DLD1 (cell line): ENCODE measurements at regions not wholly inside any gene's neighbourhood (a gene's known extent, or its start where the extent isn't known, plus 50 kb on each side); places are given as distances from the start of the nearest gene placed in this dataset.

Experiments used
- in situ Hi-C: cut with HindIII; loops from 2 replicates; pipeline ENCODE4 v1.10.0; 2017; ENCODE audit warnings: low sequenced_read_pairs

DNA sequence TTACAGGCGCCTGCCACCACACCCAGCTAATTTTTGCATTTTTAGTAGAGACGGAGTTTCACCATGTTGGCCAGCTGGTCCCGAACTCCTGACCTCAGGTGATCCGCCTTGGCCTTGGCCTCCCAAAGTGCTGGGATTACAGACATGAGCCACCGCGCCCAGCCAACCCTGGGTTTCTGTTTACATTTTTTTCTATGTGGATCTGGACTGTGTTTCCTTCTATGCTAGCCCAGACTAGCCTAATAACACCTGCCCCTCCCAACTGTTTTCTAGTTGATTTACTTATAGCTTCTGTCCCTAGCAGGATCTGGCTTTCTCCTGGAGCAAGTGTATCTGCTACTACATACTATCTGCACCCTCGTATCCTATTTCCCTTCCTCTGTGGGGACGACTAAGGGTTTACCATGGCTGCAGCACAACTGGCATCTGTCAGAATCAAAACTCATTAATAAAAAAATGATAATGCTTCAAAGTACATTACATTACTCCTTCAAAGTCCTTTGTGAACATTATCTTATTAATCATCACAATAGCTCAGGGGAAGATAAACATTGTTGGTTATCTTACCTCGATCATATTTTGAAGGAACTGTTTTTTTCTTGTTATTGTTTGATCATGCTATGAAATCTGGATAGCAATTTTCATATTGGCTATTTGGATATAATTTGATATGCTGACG, 228.3 kb downstream of the KLF5 start:
- in situ Hi-C loops: no loop called here

DNA sequence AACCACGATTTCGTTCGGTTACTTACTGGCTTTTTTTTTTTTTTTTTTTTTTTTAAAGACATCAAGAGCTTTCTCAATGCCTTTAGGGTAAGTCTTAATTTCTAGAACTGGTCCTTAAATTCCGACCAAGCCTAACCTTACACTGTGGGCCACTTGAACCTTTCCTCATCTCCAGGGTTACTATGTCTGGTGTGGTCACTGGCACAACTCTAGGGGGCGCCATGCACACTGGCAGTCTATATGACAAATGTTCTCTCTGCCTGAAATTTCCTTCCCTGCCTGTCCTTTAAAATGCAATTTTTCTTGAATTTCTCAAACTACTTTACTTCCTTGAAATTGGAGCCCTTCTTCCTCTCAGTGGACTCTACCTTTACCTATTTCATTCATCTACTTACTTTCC, 227.4 kb downstream of the KLF5 start:
- in situ Hi-C loops: no loop called here

DNA sequence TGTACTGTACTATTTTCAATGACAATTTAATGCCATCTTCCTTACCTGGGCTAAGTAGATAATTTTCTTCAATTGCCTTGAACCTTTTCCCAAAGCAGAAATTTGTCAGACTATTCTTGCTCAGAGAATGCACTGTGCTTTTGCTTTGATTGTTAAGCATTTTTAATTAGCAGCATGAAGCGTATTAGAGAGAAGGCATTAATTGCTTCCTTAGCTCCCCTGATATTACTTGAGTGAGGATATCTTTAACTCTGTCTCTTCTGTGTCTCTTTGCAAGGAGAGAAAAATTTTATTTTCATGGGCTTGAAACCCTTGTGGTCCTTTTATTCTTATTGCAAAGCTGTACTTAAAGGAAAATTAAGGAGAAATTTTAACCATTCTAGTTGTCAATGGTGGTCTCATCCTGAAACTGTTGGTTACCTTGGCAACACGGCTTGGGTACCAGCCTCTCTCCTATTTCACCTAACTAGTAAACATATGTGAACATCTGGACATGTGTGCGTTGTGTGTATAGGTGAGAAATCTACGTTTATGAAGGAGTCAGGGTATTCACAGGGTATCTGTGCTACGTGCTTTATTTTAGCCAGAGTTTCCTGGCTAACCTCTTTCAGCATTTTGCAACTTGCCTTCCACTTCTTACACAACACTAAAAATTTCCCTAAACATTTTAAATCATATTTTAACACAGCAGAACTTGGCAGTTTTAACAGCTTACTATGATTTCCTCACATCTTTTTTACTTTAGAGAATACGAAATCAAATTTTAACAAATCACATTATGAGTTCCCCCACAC, 225.5 kb downstream of the KLF5 start:
- in situ Hi-C loops: no loop called here

DNA sequence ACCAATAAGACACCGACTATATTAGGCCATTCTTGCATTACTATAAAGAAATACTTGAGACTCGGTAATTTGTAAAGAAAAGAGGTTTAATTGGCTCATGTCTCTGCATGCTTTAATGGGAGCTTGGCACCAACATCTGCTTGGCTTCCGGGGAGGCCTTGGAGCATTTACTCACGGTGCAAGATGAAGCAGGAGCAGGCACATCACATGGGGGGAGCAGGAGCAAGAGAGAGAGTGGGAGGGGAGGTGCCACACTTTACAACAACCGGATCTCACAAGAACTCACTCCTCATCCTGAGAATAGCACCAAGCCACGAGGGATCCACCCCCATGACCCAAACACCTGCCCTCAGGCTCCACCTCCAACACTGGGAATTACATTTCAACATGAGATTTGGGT, 224.8 kb downstream of the KLF5 start:
- in situ Hi-C loops: no loop called here

DNA sequence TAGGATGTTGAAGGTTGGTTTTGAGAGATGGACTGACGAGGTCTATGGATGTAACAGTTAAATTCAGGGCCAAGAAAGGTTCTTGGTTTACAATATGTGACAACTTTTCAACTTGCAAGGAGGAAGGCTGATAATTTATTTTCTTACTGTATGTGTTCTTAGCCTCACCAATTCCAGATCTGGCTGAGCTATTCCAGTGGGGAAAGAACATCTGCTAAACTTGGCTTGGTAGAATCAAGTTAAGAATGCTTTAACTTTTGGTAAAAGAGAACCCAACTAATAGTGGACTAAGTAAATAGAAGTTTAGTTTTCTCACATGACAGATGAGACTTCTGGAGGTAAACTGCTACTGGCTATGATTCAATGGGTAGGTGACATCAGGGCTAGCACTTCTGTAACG, 222.9 kb downstream of the KLF5 start:
- in situ Hi-C loops: no loop called here

DNA sequence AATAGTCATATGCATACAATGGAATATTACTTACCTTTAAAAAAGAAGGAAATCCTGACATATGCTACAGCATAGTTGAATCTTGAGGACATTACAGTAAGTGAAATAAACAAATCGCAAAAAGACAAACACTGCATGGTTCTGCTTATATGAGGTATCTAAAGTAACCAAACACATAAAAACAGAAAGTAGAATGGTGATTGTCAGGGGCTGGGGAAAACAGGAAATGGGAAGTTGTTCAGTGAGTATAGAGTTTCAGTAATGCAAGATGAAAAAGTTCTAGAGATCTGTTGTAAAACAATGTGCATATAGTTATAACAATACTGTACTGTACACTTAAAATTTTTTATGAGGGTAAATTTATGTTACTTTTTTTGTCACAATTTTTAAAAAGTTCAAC, 219.4 kb downstream of the KLF5 start:
- in situ Hi-C loops: no loop called here

DNA sequence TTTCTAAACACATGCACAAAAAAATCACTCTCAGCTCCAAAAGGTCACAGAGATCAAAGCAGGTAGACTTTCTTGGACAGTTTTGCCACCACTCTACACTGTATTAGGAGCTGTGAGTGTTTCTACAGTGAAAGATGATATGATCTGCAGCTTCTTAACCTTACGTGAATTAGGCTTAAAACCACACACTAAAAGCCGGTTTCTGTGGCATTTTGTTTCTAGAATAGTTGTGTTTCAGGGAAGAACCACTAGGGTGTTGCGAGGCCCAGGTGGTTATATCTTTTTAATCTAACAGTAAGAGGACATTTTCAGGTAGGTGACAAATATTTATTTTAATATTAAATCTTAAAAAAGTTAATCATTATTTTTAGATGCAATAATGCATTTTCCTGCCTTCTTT, 216.4 kb downstream of the KLF5 start:
- in situ Hi-C loops: no loop called here

DNA sequence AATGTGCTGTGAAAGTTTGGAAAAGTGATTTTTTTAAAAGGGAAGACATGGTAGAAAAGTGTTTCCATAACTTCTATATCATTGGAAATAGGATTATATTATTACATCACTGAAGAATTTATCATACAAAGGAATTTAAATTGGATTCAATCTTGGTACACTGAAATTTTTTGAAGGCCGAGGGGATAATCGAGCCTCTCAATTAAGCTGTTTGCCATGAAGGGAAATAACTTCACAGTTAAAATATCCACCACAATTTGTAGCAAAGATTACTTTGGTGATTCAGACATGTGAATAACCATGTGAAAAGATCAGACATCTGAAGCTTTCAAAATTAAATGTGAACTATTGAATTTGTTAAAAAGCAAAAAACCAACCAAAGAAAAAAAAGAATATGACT, 215.3 kb downstream of the KLF5 start:
- in situ Hi-C loops: no loop called here

DNA sequence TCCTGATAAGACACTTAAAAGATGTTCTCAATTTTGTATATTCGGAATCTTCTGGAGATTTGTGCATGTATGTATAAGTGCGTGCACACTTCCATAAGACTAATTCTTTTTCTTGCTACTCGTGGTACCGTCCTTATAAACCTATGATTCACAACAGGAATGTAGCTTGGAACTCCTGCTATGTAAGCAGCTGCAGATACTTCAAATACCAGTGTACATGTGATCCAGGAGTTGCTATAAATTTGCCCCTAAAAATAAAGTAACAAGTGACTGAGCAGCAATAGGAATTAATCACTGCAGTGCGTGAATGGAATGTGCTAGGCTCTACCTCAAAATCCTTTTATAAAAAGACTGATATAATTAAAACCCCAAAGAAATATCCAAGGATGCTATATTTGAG, 214.9 kb downstream of the KLF5 start:
- in situ Hi-C loops: no loop called here

DNA sequence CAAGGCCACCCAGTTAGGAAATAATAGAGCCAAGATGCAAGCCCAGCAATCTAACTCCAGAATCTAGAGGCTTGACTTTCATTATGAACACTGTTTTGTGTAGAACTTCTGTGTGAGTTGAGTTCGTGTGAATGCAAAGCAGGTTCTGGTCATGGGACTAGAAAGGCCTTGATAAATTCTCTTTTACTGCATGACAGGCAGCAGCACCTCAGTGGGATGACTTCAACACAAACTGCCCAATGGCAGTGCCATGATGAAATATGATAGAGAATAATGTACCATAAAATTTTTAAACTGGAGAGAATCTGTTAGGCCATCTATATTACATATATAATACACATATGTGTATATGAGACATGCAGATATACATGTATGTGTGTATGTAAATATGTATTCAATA, 214.5 kb downstream of the KLF5 start:
- in situ Hi-C loops: no loop called here

DNA sequence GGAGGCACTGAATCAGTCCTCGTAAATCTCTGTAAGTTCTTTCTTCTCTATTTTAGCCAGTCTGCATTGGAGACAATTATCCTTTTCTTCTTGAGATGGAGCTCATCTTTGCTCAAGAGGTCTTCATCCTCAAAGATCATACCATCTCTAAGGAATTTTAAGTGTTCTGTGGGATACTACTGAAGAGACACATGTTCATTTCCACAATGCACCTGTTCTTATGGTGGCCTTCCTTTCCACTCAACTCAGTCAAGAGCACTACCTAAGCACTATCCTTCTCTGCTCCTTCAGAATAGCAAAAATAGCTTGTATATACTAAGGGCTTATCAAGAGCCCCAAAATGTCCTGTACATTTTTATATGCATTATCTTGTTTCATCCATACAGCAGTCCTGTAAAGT, 214.0 kb downstream of the KLF5 start:
- in situ Hi-C loops: no loop called here

DNA sequence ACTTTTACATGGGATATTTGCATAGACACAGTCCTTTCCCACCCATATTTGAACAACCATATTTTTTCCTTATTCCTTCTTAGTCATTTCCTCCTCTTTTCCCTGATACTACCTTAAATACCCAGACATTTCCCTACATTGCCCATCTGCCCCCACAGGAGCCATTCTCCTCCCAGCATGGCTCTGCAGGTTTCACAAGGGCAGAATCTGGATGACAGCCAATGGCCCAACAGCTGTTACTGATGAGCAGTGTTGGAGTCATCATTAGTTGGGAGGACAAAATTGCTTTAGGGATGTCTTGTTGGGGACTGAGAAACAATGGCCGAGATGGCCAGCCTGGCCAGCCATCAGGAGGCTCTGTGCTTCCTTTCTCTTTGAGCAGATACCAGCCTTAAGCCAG, 209.5 kb downstream of the KLF5 start:
- in situ Hi-C loops: loop anchor here (10.0 kb wide), 1 partner anchor 74 kb away; no protein-coding TSS in a partner anchor

DNA sequence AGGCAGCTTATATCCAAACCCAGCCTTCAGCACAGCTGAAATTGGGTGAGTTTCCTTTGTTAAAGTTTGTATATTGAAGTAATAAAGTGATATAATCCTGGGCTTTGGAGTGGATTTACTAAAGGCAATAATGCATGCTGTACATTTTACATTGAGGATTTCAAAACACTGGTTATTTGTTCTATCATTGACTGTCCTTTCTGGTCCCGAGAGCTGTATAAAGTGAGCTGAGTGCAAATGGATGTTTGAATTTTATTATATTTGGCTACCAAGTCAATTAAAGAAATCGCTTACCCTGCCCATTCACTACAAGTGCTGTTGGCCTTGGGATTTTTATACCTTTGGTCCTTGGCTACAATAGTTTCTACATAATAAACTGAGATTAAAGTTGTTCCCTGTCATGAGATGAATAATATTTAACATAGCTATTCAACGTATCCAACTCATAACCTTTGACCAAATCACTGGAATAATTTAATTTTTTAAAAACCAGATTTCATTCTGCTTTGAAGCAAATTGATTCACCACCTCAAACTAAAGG, 207.9 kb downstream of the KLF5 start:
- in situ Hi-C loops: loop anchor here (10.0 kb wide), 1 partner anchor 72 kb away; no protein-coding TSS in a partner anchor

DNA sequence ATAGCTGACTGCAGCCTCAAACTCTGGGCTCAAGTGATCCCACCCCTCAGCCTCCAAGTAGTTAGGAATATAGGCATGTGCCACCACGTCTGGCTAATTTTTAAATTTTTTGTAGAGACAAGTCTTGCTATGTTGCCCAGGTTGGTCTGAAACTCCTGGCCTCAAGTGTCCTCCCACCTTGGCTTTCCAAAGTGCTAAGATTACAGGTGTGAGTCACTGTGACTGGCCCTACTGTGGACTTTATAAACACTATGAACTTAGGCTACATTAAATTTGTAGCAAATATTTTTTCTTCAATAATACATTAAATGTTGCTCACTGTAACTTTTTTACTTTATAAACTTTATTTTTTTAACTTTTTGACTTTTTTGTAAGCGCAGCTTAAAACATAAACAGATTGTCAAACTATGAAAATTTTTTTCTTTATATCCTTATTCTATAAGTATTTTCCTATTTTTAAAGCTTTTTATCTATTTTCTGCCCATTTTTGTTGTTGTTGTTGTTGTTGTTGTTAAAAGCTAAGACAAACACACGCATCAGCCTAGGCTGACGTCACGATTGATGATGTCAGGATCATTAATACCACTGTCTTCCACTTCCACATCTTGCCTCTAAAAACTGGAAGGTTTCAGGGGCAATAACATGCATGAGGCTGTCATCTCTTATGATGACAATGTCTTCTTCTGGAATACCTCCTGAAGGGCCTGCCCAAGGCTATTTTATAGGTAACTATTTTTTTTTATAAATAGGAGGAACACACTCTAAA, 204.2 kb downstream of the KLF5 start:
- in situ Hi-C loops: loop anchor here (10.0 kb wide), 1 partner anchor 68 kb away; no protein-coding TSS in a partner anchor

DNA sequence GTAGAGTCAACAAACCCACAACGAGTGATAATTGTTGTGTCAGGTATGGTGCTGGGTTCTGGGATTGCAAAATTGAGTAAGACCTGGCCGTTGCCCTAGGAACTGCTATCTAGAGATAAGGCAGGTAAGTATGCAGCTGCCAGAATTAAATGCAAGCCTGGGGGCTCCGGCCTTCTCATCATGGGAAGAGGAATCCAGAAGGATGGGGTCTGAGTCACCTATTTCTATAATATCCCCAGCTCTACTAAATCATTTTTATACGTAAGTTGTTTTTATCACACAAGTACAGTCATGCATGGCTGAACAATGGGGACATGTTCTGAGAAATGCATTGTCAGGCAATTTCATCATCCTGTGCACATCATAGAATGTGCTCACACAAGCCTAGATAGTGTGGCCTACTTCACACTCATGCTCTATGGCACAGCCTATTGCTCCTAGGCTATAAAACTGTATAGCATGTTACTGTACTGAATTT, 203.0 kb downstream of the KLF5 start:
- in situ Hi-C loops: loop anchor here (10.0 kb wide), 1 partner anchor 67 kb away; no protein-coding TSS in a partner anchor

DNA sequence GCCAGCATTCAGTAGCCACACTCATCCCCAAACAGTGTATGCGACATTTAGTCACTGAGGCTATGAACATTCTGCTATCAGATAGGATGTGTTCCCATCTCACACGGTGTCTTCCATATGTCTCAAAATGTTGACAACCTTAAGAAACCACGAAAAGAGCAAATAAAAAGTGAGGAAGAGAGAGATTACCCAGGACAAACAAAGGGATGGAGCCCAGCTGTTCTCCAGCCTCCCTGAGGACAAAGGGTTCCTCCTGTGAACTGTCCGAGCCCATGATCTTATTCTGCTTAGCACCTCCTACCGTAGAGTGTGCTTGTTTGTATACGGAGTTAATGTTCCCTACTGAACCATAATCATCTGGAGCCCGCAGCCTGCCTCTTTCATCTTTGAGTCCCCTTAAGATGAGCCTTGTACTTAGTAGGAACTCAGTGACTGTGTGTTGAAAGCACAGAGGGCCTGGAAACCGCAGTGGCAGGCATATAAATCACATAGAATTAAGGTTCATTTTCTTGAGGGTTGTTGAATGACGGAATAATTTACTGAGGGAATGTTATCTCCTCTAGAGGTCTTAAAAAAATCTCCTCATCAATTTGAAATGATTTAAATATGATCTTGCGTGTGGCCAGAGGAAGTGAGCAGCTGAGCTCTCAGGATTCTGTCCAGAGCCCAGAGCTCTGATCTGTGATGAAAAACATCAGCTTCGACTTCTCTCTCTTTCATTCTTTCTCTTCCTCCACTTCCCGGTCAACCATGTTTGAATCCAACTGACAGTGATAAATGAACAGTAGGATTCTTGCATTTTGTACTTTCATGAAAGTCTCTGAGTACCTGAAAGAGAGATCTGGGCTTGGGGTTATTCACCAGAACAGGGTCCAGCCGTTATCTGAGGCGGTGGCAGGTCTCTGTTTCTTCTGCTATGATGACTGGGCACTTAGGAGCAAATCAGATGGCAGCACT, 200.5 kb downstream of the KLF5 start:
- in situ Hi-C loops: loop anchor here (10.0 kb wide), 1 partner anchor 65 kb away; no protein-coding TSS in a partner anchor

DNA sequence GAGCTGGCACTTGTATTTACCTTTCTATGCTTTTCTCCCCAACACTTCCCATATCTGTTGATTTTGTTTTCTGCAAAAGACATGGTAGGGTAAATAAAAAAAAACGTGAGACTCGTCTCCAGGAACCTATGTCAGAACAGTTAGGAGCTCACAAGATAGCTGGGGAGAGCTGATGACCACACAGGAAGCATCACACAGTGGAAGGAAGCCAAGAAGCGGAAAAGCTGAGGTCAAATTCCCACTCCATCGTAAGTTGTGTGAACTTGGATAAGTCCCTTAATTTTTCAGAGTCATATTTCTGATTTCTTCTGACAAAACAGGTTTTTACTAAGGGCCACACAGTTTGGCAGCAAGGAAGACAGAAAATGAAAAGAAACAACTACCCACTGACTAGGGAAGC, 199.6 kb downstream of the KLF5 start:
- in situ Hi-C loops: no loop called here

DNA sequence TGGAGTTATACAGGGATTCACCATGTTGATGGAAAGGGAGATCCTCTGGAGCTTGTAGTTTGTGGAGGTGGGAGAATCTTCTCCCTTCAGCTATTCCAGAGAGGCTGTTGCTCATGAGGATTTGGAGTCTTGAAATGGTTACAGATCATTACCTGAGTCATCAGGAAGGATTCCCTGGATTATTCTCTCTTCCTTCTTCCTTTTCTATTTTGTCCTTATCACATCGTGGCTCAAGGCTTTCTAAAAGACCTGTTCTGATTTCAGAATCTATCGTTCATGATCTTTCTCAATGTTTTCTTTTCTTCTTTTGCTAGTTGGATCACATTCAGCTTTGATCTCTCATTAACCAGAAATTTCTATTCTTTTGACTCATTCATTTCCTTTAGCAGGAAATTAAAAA, 196.0 kb downstream of the KLF5 start:
- in situ Hi-C loops: no loop called here

DNA sequence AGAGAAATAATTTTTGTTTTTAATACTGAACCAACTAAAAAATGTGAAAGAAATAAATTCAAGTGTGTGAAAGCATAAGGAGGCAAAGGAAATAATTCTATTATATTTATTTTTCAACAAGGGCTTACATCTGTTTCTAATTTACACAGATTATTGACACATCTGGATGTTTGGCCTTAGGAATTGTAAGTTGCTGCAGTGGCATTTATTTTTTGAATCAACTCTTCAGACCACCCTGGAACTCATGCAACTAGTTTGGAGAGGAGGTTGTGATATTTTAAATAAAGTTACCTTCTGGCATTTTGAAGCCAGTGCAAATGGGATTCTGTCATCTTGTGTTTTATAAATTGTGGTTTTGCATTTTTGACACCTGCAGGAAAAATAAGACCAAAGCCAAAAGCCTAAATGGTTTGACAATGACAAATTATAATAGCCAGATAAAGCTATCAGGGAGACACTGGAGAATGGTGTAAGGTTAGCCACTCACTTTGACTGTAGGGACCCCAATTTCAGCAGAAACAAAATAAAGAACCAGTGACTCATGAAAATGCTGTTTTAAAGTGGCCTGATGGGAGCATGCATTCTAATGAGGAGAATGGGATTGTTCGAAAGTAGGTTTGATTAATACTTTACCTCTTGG, 192.9 kb downstream of the KLF5 start:
- in situ Hi-C loops: no loop called here
